Fibroblast of lung (primary cell): ENCODE measurements at regions not wholly inside any gene's neighbourhood (a gene's known extent, or its start where the extent isn't known, plus 50 kb on each side); places are given as distances from the start of the nearest gene placed in this dataset.

ENCODE experiments used
- DNase-seq, 2 donors: peaks; one replicate each; pipeline versions ENCODE4 v3.0.0 to v3.0.0-alpha.2; 2010; ENCODE audit warnings: low read depth in 2 of 2
- H2AFZ ChIP-seq: 2 replicates; pipeline ENCODE4 v1.5.1; 2012; ENCODE audit warnings: low read length, control low read depth, inconsistent platforms
- H3K27ac ChIP-seq: 2 replicates; pipeline ENCODE4 v1.5.1; 2011; ENCODE audit warnings: low read length, control low read depth; ENCODE audit not compliant: insufficient read depth
- H3K27me3 ChIP-seq: 2 replicates; pipeline ENCODE4 v1.5.1; 2011; ENCODE audit warnings: mild to moderate bottlenecking, low read length; ENCODE audit not compliant: control insufficient read depth, insufficient read depth
- H3K36me3 ChIP-seq: 2 replicates; pipeline ENCODE4 v1.5.1; 2011; ENCODE audit warnings: low read length; ENCODE audit not compliant: control insufficient read depth, insufficient read depth
- H3K4me1 ChIP-seq: 2 replicates; pipeline ENCODE4 v1.5.1; 2011; ENCODE audit warnings: low read length; ENCODE audit not compliant: control insufficient read depth, insufficient read depth; ENCODE audit errors: extremely low read depth
- H3K4me2 ChIP-seq: 2 replicates; pipeline ENCODE4 v1.5.1; 2011; ENCODE audit warnings: low read length, control low read depth; ENCODE audit not compliant: insufficient read depth; ENCODE audit errors: extremely low read depth
- H3K4me3 ChIP-seq, 4 experiments: fragments of 200-600 bp in 1 of 4; sonication (generic) in 1 of 4; replicated peaks in 1 of 4; 2 replicates each; pipeline ENCODE4 v1.5.1; 2011 to 2016; ENCODE audit warnings: low read length in 4 of 4, low read depth in 3 of 4, mild to moderate bottlenecking in 3 of 4, control low read depth in 2 of 4, inconsistent platforms in 1 of 4, mixed read lengths in 1 of 4; ENCODE audit not compliant: insufficient read depth in 1 of 4; ENCODE audit errors: control extremely low read depth in 1 of 4
- H3K79me2 ChIP-seq: 2 replicates; pipeline ENCODE4 v1.5.1; 2012; ENCODE audit warnings: mild to moderate bottlenecking, low read length, inconsistent platforms; ENCODE audit not compliant: control insufficient read depth, insufficient read depth
- H3K9ac ChIP-seq: 2 replicates; pipeline ENCODE4 v1.5.1; 2011; ENCODE audit warnings: mild to moderate bottlenecking, low read length, control low read depth; ENCODE audit not compliant: insufficient read depth
- H3K9me3 ChIP-seq: 2 replicates; pipeline ENCODE4 v1.5.1; 2012; ENCODE audit warnings: low read depth, low read length; ENCODE audit not compliant: control insufficient read depth, insufficient read depth
- H4K20me1 ChIP-seq: 2 replicates; pipeline ENCODE4 v1.5.1; 2011; ENCODE audit warnings: low read length; ENCODE audit not compliant: control insufficient read depth, insufficient read depth; ENCODE audit errors: extremely low read depth
- CTCF ChIP-seq, 2 donors: IDR thresholded peaks in 1 of 2; conservative IDR thresholded peaks in 1 of 2; 1 replicate in 1 of 2; 2 replicates in 1 of 2; pipeline ENCODE4 v1.5.1; 2011 to 2012; ENCODE audit warnings: low read length in 2 of 2, control low read depth in 1 of 2, inconsistent platforms in 1 of 2, low read depth in 1 of 2, mild to moderate bottlenecking in 1 of 2
- EZH2 ChIP-seq: IDR thresholded peaks from 2 replicates; pipeline ENCODE4 v1.5.1; 2012; ENCODE audit warnings: low read length, control low read depth, mild to moderate bottlenecking; ENCODE audit errors: missing control alignments

- H3K79me2 ChIP-seq: no peaks in the 10 kb centered on the region
- no peaks in the 10 kb centered on the region for H3K36me3 ChIP-seq
- H3K9ac ChIP-seq: no peak overlapping the region
- H3K27ac ChIP-seq: no peak overlapping the region
- H4K20me1 ChIP-seq: no peaks in the 10 kb centered on the region
- no peaks in the 10 kb centered on the region for H3K9me3 ChIP-seq
- DNase-seq: peak in 1 of 2 donors; percentile 59
- no peaks in the 10 kb centered on the region for H3K27me3 ChIP-seq
- no peak for TF ChIP-seq EZH2
- no peak overlapping the region for H3K4me2 ChIP-seq
- no peaks in the 10 kb centered on the region for H3K4me1 ChIP-seq
- H3K4me3 ChIP-seq: no peak overlapping the region
- no peak overlapping the region for H2AFZ ChIP-seq
Measured at GRCh38 chr2:53235836-53236582, 531.6 kb upstream of the CHAC2 start.

GRCh38 chr2:53234548-53234903 lies 533.1 kb upstream of the CHAC2 start:
- Histone ChIP-seq H2AFZ (no peak overlapping the region), H3K9ac (no peak overlapping the region), H4K20me1 (no peaks in the 10 kb centered on the region), H3K4me2 (no peak overlapping the region), H3K27ac (no peak overlapping the region), H3K9me3 (no peaks in the 10 kb centered on the region), H3K79me2 (no peaks in the 10 kb centered on the region), H3K4me1 (no peaks in the 10 kb centered on the region), H3K36me3 (no peaks in the 10 kb centered on the region), H3K4me3 (no peak overlapping the region), H3K27me3 (no peaks in the 10 kb centered on the region)
- TF ChIP-seq EZH2: no peak
- no peak for TF ChIP-seq CTCF (conservative IDR thresholded peaks at IDR 0.05 in 1 of 2, IDR thresholded peaks at IDR 0.05 in 1 of 2; ENCODE audit: low read depth in 1 of 2, low read length in 2 of 2)
- DNase-seq: peak; percentile 6 to 15

GRCh38 chr2:53233759-53234547 lies 533.7 kb upstream of the CHAC2 start:
- Histone ChIP-seq H2AFZ (no peak overlapping the region), H3K27me3 (no peaks in the 10 kb centered on the region), H3K4me1 (no peaks in the 10 kb centered on the region), H3K9me3 (no peaks in the 10 kb centered on the region), H3K79me2 (no peaks in the 10 kb centered on the region), H3K9ac (no peak overlapping the region), H3K36me3 (no peaks in the 10 kb centered on the region), H3K4me3 (no peak overlapping the region), H3K27ac (no peak overlapping the region), H3K4me2 (no peak overlapping the region), H4K20me1 (no peaks in the 10 kb centered on the region)
- TF ChIP-seq EZH2: no peak
- TF ChIP-seq CTCF (conservative IDR thresholded peaks at IDR 0.05 in 1 of 2, IDR thresholded peaks at IDR 0.05 in 1 of 2; ENCODE audit: low read depth in 1 of 2, low read length in 2 of 2): no peak
- no peak for DNase-seq
